CD4-positive, alpha-beta T cell (primary cell): ENCODE measurements at regions not wholly inside any gene's neighbourhood (a gene's known extent, or its start where the extent isn't known, plus 50 kb on each side); places are given as distances from the start of the nearest gene placed in this dataset.

Experiments
- ATAC-seq: fragments of 200-7000 bp; cut with Tn5 transposase; one replicate; pipeline ENCODE4 v1.10.0; 2022; ENCODE audit warnings: mild to moderate bottlenecking; ENCODE audit not compliant: poor library complexity
- CTCF ChIA-PET: fragments of 350-600 bp; sonication (Branson Sonifier 250); formaldehyde crosslinking; loops from one replicate; lab custom pipeline; 2021; ENCODE audit warnings: antibody characterized with exemption, inconsistent platforms; lab: Charles Lee
- POLR2A ChIA-PET: fragments of 350-600 bp; sonication (Branson Sonifier 250); formaldehyde crosslinking; loops from one replicate; lab custom pipeline; 2021; ENCODE audit warnings: antibody characterized with exemption, inconsistent platforms; lab: Charles Lee
- DNase-seq, 14 experiments: peaks; one replicate each; pipeline ENCODE4 v3.0.0-alpha.2; 2013 to 2020; ENCODE audit warnings: mixed read lengths in 2 of 14
- H3K27ac ChIP-seq, 2 donors: one replicate each; pipeline versions ENCODE4 v1.5.1 to v1.7.0; 2013; ENCODE audit warnings: low read length in 2 of 2, low read depth in 1 of 2, mild to moderate bottlenecking in 1 of 2
- H3K27me3 ChIP-seq, 2 experiments: 1 replicate in 1 of 2; 2 replicates in 1 of 2; pipeline versions ENCODE4 v1.6.1 to v1.7.0; 2013; ENCODE audit warnings: low read length in 2 of 2, control low read depth in 1 of 2, mild to moderate bottlenecking in 1 of 2, moderate library complexity in 1 of 2; ENCODE audit not compliant: insufficient read depth in 2 of 2, control insufficient read depth in 1 of 2
- H3K36me3 ChIP-seq: one replicate; pipeline ENCODE4 v1.6.1; 2013; ENCODE audit warnings: low read length, control low read depth; ENCODE audit not compliant: insufficient read depth
- H3K4me1 ChIP-seq: one replicate; pipeline ENCODE4 v1.6.1; 2013; ENCODE audit warnings: low read length, control low read depth; ENCODE audit not compliant: insufficient read depth
- H3K4me3 ChIP-seq: one replicate; pipeline ENCODE4 v1.5.1; 2013; ENCODE audit warnings: mild to moderate bottlenecking, low read length, moderate library complexity
- H3K9me3 ChIP-seq, 2 experiments: 1 replicate in 1 of 2; 2 replicates in 1 of 2; pipeline versions ENCODE4 v1.6.1 to v1.7.0; 2013; ENCODE audit warnings: low read length in 2 of 2, mild to moderate bottlenecking in 2 of 2, control low read depth in 1 of 2, moderate library complexity in 1 of 2; ENCODE audit not compliant: control insufficient read depth in 1 of 2, insufficient read depth in 1 of 2
- H3K27ac Mint-ChIP-seq: one replicate; pipeline ENCODE4 v1.8.0; 2020; ENCODE audit warnings: mixed read lengths
- H3K27me3 Mint-ChIP-seq: one replicate; pipeline ENCODE4 v1.8.0; 2021; ENCODE audit warnings: mixed read lengths
- H3K36me3 Mint-ChIP-seq: one replicate; pipeline ENCODE4 v1.8.0; 2021; ENCODE audit warnings: low read depth, mixed read lengths
- H3K4me1 Mint-ChIP-seq: one replicate; pipeline ENCODE4 v1.8.0; 2021; ENCODE audit warnings: low read depth, mixed read lengths
- H3K4me3 Mint-ChIP-seq: one replicate; pipeline ENCODE4 v1.8.0; 2020; ENCODE audit warnings: mild to moderate bottlenecking, mixed read lengths
- H3K9me3 Mint-ChIP-seq: one replicate; pipeline ENCODE4 v1.8.0; 2020; ENCODE audit warnings: mixed read lengths
- intact Hi-C, 2 experiments: fragments of 100-400 bp; cut with DNase I in 1 of 2; cut with micrococcal nuclease in 1 of 2; formaldehyde crosslinking; loops; one replicate each; pipeline versions ENCODE4 v1.15.1 to v1.9.0; 2023 to 2025; cut with DNase I, micrococcal nuclease
- TF ChIP-seq, protein P1 (sequence below): fragments of 200-600 bp; IDR thresholded peaks from one replicate; pipeline ENCODE4 v1.8.0; 2022; ENCODE audit warnings: antibody characterized with exemption, mild to moderate bottlenecking

DNA sequence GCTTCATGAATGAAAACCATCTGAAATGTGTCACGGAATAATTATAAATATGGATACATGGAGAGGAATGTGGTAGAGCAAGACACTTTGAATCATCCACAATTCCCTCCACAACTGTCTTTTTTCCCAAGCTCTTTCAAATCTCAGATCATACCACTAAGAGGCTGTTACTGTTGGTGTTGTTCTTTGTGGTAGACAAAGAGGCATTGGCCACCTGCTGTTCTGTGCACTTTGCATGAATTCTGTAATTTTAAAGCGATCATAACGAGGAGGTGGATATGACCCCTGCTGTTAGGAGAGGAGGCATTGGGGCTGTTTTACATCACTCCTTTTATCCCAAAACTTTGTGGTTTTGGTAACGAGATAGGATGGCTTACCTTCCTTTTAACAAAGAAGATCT, 141.2 kb upstream of the KLF6 start:
- no peaks in the 10 kb centered on the region for H3K27me3 Mint-ChIP-seq
- POLR2A ChIA-PET, result interaction anchor here (1.0 kb wide), 1 partner anchor 141 kb away, joined by 3 read pairs; the partner anchor contains the start of gene KLF6
- TF ChIP-seq, protein P1, sequence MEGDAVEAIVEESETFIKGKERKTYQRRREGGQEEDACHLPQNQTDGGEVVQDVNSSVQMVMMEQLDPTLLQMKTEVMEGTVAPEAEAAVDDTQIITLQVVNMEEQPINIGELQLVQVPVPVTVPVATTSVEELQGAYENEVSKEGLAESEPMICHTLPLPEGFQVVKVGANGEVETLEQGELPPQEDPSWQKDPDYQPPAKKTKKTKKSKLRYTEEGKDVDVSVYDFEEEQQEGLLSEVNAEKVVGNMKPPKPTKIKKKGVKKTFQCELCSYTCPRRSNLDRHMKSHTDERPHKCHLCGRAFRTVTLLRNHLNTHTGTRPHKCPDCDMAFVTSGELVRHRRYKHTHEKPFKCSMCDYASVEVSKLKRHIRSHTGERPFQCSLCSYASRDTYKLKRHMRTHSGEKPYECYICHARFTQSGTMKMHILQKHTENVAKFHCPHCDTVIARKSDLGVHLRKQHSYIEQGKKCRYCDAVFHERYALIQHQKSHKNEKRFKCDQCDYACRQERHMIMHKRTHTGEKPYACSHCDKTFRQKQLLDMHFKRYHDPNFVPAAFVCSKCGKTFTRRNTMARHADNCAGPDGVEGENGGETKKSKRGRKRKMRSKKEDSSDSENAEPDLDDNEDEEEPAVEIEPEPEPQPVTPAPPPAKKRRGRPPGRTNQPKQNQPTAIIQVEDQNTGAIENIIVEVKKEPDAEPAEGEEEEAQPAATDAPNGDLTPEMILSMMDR, result no peak
- intact Hi-C loops, result no loop called here
- H3K4me1 ChIP-seq, result no peaks in the 10 kb centered on the region
- H3K9me3 Mint-ChIP-seq, result no peaks in the 10 kb centered on the region
- no peaks in the 10 kb centered on the region for H3K9me3 ChIP-seq
- DNase-seq (no peak), ATAC-seq (no peak)
- no peak overlapping the region for H3K27ac ChIP-seq
- CTCF ChIA-PET, result no interaction called here
- no peaks in the 10 kb centered on the region for H3K36me3 ChIP-seq
- no peak overlapping the region for H3K4me3 Mint-ChIP-seq
- no peaks in the 10 kb centered on the region for H3K27me3 ChIP-seq
- no peak overlapping the region for H3K27ac Mint-ChIP-seq
- no peak overlapping the region for H3K4me3 ChIP-seq
- H3K36me3 Mint-ChIP-seq, result no peaks in the 10 kb centered on the region
- no peaks in the 10 kb centered on the region for H3K4me1 Mint-ChIP-seq

DNA sequence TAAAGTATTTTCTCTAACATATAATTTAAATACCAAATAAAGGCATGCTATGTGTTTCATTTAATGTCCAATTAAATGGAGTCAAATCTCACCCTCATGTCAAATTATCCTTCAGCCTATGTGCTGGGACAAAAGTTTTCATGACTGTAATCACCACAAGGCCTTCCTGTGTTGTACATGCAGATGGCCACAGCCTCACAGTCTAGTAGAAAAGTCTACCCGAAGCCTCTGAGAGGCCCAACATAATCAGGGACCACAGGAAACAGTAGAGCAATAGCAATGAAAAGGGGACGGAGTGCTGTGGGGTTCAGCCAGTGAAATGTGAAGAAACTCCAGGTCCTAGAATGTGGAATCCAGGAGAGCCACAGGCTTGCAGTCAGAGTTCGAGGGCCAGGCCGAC, 140.2 kb upstream of the KLF6 start:
- no peak overlapping the region for H3K27ac ChIP-seq
- no peak for DNase-seq
- no peaks in the 10 kb centered on the region for H3K27me3 ChIP-seq
- H3K4me3 ChIP-seq, result no peak overlapping the region
- Mint-ChIP-seq H3K4me3 (no peak overlapping the region), H3K4me1 (no peaks in the 10 kb centered on the region), H3K36me3 (no peaks in the 10 kb centered on the region), H3K9me3 (no peaks in the 10 kb centered on the region), H3K27ac (no peak overlapping the region), H3K27me3 (no peaks in the 10 kb centered on the region)
- ChIA-PET POLR2A (no interaction called here), CTCF (no interaction called here)
- no peaks in the 10 kb centered on the region for H3K36me3 ChIP-seq
- no peaks in the 10 kb centered on the region for H3K4me1 ChIP-seq
- H3K9me3 ChIP-seq, result no peaks in the 10 kb centered on the region
- TF ChIP-seq, protein P1, result no peak
- ATAC-seq, result no peak
- intact Hi-C loops, result no loop called here

DNA sequence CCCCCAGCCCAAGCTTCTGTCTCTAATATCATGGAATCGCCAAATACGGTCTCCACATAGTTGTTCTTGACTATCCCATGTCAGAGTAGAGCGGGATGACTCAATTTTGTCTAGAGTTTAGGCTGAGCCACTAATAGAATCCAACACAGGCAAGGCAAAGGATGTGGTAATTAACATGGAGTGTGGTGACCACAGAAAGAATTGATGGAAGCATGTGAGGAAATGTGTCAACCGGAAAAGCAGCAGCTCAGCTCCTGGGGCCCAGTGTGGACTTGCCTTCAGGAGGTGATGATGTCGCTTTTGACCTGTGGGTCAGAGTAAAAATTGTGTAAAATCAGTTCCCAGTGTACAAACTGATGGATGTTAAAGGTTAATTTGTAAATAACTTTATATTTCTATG, 139.3 kb upstream of the KLF6 start:
- H3K9me3 ChIP-seq, result no peaks in the 10 kb centered on the region
- H3K27me3 Mint-ChIP-seq, result no peaks in the 10 kb centered on the region
- no peaks in the 10 kb centered on the region for H3K27me3 ChIP-seq
- ChIA-PET POLR2A (no interaction called here), CTCF (no interaction called here)
- no peaks in the 10 kb centered on the region for H3K36me3 Mint-ChIP-seq
- no peak overlapping the region for H3K27ac Mint-ChIP-seq
- H3K36me3 ChIP-seq, result no peaks in the 10 kb centered on the region
- no peak overlapping the region for H3K4me3 ChIP-seq
- H3K9me3 Mint-ChIP-seq, result no peaks in the 10 kb centered on the region
- H3K27ac ChIP-seq, result no peak overlapping the region
- intact Hi-C loops, result no loop called here
- DNase-seq (no peak), ATAC-seq (no peak)
- TF ChIP-seq, protein P1, result no peak
- no peaks in the 10 kb centered on the region for H3K4me1 ChIP-seq
- H3K4me1 Mint-ChIP-seq, result no peaks in the 10 kb centered on the region
- no peak overlapping the region for H3K4me3 Mint-ChIP-seq
